ENCODE measurements at regions not wholly inside any gene's neighbourhood (a gene's known extent, or its start where the extent isn't known, plus 50 kb on each side); places are given as distances from the start of the nearest gene placed in this dataset.

DNA sequence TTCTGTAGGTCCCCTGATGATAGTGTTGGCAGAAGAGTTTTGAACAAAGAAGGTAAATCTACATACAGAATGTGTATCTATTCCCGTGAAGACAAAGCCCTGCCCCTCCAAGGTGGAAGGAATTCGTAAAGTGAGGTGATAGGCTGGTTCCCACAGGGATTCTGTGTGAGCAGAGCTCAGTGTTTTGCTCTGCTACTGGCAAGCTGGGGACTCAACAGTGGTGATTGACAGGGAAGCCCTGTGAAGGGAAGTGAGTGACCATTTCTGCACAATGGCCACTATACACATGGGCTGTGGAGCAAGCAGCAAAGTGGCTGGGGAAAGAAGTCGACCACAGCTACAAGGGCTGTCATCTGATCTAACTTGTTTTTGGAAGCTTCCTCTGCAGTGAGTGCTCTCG, 90.0 kb upstream of the LRRN2 start:
- TF ChIP-seq, protein P1, sequence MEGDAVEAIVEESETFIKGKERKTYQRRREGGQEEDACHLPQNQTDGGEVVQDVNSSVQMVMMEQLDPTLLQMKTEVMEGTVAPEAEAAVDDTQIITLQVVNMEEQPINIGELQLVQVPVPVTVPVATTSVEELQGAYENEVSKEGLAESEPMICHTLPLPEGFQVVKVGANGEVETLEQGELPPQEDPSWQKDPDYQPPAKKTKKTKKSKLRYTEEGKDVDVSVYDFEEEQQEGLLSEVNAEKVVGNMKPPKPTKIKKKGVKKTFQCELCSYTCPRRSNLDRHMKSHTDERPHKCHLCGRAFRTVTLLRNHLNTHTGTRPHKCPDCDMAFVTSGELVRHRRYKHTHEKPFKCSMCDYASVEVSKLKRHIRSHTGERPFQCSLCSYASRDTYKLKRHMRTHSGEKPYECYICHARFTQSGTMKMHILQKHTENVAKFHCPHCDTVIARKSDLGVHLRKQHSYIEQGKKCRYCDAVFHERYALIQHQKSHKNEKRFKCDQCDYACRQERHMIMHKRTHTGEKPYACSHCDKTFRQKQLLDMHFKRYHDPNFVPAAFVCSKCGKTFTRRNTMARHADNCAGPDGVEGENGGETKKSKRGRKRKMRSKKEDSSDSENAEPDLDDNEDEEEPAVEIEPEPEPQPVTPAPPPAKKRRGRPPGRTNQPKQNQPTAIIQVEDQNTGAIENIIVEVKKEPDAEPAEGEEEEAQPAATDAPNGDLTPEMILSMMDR (IDR thresholded peaks at IDR 0.05; ENCODE audit: low read length), result no peak
- no peak for TF ChIP-seq EZH2 (IDR thresholded peaks at IDR 0.05; ENCODE audit: borderline replicate concordance, low read length)
